ENCODE measurements at regions not wholly inside any gene's neighbourhood (a gene's known extent, or its start where the extent isn't known, plus 50 kb on each side); places are given as distances from the start of the nearest gene placed in this dataset.

DNA sequence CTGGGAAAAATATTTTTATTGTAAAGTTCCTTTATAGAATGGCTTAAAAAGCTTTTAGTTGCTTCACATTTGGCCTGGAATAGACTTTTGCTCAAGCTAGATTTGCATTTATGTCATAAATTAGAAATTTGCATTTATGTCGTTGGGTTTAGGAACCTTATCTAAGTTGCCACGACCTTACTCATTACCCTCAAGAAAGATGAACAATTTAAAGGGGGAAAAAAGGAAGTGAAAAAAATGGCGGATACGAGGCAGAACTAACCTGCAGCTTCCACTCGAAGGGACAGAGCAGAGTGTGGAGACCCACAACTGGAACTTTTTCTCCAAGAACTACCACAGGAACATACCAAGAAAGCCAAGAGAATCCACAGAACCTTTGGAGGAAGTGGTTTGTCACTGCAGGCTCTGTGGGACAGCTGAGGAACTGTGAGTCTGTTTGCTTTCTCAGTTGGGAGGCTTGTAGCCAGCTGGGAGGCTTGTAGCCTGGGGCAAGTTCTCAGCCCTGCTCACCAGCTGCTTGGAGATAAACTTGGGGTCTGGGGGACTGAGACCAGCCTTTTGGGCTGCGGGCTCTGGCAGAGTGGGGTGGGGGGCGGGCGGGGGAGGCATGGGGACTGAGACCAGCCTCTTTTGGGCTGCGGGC is 349.9 kb upstream of the MEIS1 start:
- no peak for DNase-seq

DNA sequence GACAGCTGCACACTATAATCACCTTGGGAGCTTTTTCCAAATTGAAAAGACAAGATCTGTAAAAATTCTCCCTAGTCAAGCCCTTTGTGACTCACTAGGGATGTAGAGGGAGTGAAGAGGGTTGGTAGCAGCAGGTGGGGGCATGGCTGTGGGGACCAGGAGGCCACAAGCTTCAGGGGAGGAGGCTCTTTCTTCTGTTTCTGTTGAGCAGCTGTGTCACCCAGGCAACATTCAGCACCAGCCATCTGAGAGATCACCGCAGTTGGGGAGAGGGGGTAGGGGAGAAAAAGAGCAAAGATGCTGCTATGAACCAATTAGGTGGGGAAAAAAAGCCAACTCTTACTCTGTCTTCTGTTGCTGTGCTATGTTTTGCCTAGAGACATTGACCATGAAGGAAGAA is 352.3 kb upstream of the MEIS1 start:
- DNase-seq, result no peak

DNA sequence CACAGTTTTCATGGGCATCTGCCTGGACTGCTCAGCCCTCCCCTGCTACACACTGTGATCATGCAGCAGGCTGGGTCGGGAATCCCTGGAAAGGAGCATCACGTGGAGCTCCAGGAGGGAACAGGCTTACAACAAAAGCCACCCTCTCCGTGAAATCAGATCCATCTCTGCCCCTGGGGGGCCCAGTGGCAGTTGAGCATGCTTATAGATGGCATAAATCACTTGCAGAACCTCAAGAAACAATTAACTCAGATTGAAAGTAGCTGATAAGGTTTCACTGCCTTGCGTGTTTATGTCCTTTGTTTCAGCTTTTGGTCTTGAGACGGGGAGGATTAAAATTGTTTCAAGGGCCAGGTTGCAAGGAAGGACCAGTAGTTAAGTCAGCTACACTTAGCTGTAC is 354.8 kb upstream of the MEIS1 start:
- DNase-seq, result no peak

DNA sequence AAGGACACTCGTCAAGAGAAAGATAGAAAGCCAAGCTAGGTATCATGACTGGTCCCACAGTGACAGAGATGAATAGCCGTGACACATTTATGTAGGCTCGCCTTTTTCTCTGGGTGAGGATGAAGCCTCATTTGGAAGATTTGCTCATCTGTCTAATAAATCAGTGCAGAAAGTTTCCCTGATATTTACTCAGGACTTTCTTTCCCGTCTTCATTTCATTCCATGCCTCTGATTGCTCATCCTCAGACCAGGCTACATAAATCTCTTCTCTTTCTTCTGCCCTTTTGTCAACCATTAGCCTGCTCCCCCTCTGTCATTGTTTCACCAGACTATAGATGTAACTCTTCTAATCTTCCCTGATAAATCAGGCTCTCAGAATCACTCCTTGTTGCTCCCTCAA is 361.8 kb upstream of the MEIS1 start:
- DNase-seq, result no peak

DNA sequence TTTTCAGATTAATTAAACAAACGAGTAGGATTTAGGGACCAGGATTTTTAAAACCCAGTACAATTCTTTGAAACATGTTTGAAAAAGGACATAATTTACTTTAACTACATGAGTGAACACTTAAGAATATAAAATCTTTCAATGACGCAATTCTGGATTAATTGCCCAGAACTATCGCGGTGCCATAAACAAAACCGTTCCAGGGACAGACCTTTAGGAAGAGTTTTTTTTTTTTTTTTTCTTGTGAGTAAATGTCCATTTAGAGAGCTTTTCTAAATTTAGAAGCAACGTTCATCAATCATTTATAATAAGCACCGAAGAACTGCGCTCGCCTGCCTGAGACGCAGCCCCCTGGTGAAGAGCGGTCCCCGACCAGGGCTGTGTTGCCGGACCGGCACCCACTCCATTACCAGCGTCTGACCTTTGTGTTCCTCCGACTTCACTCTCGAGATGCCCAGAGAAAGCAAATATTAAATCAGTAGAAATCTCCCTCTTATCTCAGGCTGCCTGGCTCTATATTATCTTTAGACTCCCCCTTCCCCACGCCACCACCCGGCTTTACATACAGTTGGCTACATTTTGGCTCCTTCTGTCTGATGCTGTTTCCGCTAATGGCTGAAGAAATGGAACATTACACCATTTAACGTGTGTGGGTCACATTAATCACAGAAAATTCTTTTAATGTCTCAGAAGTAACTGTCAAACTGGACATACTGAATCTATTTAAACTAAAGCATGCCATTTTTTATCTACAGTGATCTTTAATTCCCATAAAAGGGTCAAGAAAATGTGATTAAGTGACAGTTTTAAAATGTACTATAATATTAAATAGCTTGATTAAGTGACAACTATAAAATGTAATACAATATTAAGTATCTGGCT is 364.0 kb upstream of the MEIS1 start:
- DNase-seq, result no peak

DNA sequence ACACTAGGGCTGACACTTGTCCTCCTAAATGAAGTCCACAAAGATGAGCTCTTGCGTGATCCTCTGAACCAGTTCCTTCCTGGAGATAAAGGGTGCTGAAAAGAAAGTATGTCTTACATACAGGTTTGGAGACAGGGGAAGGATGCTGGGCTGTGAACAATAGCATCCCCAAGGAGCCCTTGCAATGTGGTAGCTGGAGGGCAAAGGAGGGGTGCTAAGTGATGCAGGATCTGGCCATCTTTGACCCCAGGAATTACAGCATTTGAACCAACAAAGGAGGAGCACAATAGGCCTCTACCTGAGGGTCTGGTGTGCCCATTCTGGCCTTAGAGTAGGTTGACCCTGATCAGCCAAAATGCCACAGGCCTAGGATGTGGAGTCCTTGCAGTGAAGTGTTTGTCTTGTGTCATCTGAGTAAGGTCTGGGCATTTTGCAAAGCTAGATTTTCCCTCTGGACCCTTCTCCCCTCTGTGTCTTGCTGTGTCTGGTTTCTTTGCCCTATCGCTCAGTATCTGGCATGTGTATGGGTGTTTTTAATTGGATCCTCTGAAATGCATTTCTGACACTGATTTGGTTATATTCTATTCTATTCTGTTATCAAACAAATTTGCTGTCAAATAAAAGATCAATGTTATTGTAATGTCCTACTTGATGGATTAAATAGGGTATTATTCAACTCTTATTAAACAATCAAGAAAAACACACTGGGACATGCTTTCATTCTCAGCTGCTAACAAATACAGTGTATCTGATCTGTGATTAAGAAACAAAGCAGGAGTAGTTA is 364.8 kb upstream of the MEIS1 start:
- DNase-seq, result no peak

DNA sequence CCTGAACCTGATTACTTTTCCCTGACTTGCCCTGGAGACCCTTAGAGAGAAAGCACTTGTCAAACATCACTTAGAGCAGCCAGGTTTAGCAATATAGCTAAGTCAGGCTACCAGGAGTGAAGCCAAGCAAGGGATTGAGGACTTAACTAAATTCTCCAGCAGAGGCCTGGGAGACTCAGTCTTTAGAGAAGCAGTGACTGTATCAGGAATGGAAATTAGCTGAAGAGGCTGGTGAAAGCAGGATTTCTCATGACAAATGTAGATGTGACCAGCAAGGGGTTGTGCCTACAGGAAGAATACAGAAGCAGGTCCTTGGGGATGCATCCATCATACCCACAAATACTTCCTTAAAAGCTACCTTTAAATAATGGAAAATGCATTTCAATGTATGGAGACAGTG is 368.9 kb upstream of the MEIS1 start:
- DNase-seq, result no peak

DNA sequence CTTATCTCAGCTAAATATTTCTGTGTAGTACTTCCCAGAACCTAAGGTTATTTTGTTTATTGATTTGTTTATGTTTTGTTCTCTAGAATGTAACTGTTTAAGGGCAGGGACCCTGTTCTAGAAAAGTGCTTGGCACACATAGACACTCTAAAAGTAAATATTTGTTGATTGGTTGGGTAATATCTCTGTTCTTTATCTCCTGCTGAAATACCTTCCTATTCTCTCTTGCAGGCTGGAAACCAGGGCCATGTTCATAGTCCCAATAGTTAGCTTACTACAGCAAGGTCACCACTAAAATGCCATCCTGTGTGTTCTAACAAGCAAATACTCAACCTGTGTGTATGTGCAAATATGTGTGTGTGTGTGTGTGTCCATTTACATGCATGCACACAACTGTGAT is 375.6 kb upstream of the MEIS1 start:
- no peak for DNase-seq

DNA sequence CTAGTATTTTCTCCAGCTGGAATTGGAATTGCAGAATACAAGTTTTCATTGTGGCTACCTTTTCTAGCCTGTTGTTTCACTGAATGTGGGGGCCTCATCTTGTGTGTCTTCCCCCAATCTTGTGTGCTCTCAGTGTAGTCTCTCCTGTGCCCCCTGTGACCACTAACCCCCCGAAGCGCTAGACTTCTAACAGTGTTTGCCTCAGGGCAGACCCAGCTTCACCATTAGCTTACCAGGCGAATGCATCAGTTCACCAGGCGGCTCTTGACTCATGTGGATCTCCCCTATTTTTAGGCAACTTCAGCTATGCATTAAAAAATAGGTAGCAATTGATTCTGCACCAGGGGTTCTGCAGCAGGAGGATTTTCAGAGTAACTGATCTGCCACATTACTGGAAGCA is 376.2 kb upstream of the MEIS1 start:
- DNase-seq, result no peak

DNA sequence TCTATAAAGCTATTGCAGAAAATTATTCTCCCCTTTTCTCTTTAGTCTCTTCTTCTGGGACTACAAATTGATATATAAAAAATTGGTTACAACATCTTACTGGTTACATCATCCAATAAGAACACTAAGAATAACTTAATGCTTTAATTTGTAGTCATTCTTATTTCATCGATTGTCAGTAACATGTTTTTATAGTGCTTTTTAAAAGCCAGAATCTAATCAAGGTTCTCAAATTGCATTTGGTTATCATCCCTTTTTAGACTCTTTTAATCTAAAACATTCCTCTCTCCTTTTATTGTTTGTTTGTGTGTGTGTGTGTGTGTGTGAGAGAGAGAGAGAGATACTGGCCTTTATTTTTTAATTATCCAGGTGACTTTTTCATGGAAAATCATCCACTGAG is 377.1 kb upstream of the MEIS1 start:
- no peak for DNase-seq

DNA sequence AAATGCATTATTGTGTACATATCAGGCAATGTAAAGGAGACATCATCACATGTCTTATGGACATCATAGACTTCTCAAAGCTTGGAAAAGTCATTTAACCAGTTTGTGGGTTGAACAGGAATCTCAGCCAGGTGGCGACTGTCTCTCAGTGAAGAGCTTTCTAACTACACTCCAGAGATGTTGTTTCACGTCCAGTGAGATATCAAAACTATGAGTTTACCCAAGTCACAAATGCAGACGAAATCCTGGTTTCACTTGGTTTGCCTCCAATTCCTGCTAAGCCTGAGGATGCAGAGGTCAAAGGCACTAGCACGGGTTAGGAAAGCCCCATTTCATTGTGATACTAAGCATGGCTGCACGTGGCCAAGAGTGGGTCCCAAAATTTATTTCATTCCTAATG is 384.5 kb upstream of the MEIS1 start:
- no peak for DNase-seq

DNA sequence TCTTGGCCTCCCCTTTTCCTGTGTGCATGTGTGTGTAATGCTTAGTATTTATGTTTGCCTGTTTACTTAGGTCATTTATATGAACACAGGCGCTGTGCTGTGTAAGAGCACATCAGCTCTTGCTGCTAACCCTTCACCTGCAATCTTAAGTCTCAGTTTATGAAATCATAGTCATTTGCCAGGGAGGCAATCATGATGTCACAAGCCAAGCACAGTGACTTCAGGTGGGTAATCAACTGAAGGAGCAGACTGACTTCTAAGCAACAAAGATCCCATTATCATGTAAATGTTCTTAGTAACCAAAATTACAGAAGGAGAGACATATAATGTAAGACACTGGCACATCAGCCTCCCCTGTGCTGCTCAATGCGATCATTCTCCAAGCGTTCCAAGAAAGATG is 386.3 kb upstream of the MEIS1 start:
- DNase-seq, result no peak

DNA sequence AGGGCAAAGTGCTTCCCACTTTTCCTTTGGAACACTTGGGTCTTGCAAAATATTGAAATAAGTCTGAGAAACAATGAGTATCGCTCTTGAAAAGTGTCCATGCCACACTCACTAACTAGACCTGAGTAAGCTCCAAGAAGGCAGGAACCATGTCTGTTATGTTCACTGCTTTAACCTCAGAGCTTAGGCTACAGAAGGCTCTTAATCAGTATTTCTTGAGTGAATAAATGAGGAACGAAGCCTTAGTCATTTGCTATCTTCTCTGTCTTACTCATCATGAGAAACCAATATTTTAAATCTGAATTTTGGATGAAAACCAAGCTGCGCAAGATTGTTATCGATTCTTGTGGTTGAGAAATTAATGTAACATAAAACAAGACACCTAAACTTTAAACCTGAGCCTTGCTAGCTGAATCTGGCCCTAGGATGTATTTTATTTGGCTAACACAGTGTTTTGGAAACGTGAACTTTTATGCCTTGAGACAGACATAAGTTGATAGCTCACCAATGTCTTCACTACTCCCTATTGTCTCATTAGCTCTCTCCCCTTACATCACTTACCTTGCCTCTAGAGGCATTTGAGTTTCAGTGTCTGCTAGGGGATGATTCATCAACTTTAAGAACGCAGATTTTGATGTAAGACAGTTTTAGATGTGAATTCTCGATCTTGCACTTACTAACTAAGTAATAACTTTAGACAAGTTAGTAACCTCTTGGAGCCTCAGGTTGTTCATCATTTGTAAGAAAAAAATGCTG is 392.8 kb upstream of the MEIS1 start:
- no peak for DNase-seq

DNA sequence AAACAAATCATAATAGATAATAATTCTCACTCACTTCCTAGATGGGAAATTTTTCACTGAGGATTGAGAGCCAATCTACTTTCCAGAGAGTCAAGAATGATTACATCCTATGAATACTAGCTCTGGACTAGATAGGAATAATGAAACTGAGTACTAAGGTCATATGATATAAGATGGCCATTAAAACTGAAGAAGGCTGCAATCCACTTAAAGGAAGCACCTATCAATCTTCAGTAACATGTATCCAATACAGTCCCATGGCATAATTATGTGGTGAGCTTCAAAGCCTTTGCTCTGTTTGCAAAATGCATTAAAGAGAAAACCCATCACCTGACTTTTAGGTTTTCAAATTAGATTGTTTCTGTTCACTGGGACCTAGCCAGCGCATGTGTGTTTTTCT is 398.0 kb upstream of the MEIS1 start:
- DNase-seq, result no peak

DNA sequence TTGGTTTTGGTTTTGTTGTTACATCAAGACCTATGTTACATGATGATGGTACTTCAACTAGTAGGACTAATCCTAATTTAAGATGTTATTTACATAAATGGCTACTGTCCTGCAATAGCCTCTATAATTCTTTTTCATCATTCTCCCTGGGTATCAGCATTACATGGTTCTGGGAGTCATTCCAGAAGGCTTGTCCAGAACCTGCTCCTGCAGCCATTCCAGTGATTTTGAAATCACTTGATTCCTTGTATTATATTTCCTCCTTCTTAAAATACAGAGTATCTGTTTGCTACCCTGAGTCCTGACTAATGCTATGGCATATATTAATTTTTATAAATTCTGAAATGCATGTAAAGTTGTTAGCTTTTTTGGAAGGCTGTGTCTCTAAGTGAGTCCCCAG is 400.5 kb upstream of the MEIS1 start:
- DNase-seq, result no peak

DNA sequence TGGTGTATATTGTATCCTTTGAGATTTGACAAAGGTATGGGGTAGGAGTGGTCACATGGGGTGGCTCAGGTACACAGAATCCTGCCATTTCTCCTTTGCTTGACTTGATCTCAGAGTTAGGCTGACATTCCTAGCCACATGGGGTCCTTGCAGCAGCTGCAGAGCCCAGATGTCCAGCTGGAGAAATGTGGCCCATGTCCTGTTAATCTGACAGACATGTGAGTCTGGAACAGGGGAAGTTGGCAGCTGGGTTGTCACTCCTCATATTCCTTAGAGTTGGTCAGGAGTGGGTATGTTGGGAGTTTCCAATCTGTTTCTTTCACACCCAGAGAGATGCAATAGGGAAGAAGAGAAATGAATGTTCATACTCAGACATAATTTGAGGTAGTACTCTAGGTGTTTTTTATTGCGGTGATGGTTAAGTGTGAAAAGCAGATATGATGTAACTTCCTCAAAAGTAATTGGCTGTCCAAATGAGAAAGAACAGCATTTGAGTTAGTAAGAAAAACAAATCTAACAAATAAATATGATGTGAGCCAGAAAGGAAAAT is 402.6 kb upstream of the MEIS1 start:
- DNase-seq, result no peak

DNA sequence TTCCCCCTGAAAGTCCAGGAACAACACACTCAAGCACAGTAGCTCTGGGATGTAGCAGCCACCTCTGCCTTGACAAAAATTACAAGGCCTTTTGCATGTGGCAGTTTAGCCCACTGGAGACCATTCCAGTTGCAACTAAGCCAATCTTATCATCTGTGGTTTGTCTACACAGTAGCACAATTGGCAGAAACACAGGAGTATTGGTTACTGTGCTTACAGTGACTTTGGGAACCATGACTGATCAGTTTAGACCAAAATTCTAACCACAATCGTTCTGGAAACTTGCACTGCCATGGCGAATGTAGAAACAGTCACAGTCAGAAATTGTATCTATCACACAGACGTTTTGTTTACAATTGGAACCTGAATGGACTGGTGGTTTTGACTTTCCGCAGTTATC is 403.7 kb upstream of the MEIS1 start:
- no peak for DNase-seq

DNA sequence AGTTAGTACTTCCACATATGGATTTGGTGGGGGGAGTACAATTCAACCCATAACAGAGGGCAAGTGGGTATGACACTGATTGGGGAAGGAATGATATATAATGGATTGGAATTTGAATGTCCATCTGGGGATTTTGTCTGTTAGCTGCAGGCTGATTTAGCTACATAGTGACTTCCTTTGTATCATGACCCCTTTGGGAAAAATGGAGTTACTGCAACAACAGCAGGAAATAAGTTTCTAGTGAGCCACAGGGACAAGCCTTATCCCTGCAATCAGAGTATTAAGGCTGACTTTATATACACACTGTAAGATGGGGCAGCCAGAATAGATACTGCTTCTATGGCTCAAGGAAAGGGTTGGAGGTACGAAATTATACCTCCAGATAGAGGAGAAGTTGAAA is 404.4 kb upstream of the MEIS1 start:
- DNase-seq, result no peak

DNA sequence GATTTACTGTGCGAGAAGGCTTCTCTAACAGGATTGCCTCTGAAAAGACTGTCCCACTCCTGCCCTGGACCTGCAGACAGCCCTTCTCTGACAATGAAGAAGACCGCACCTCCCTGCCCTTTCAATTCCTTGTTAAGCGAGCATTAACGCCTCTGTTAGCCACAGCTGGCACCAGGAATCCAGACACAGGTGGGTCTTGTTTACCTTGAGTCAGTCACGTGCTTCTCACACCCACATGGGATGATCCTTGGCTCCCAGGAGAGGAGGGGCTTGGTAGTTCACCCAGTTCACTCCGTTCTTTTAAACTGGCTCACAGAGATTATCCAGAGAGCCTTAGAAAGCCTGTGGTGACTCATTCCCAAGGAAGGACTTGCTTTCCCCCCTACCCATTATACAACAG is 410.5 kb upstream of the MEIS1 start:
- DNase-seq, result no peak

DNA sequence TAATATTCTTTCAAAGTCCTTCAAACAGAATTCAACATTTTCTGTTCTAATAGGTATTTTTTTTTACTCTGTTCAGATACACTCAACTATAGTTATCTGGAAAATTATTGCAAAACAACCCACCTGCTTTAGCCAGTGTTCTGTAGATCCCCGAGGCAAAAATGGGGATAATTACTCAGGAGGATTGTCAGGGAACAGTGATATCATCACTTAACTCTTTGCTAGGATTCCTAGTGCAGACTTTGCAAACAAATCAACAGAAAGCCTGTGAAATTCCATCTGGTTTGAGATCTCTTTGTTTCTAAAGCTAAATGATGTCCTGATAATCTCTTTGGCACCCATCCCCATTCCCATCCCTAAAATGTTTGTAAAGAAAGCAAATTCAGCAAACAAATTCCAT is 413.6 kb upstream of the MEIS1 start:
- no peak for DNase-seq

DNA sequence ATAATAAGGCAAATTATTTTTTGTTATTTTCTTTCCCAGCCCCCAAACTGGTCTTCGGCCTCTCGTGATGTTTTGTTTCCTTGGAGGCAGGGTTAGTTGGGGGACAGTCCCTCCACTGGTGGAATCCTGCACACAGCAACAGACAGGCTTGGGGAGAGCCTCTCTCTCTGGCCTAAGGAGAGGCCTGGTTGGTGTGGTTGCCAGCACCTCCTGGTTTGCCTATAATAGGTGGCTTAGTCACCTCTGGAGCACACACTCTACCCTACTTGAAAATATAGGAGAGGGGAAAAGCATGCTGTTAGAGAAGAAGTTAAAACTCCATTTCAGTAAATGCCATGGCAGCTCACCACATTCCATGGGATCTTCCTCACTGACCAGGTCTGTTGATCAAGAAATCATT is 417.2 kb upstream of the MEIS1 start:
- no peak for DNase-seq

DNA sequence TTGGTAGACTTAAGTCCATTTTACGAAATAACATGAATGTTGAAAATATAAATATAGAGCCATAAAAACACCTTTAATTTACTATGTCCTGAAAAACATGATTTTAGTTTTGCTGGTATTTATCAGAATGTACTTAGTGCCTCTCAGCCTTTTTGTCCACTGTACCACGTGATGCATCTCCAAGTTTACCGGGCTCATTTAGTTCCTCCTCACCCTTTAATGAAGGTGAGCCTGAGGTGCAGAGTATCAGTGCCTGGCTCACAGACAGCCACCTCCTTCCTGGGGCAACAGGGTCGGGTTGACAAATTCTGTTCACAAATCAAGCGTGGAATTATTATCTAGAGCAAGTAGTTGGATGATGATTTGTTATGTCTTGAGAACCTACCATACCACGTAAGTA is 420.5 kb upstream of the MEIS1 start:
- DNase-seq, result no peak

DNA sequence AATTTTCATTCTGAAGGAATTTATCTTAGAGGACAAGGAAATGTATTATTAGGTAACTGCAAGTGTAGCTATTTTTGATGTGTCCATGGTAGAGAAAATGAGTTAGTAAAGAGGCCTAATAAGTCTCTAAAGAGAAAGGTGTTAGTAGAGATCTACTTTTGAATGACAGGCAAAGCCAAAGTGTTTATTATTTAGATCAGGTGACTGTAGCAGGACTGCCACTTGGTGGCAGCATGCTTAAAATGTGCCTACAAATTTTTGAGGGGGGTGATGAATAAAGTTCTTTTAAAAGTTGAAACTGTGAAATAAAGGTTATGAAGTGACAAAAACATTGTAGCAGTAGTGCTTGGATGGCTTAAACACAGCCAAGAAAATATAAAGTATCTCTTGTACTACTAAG is 421.5 kb upstream of the MEIS1 start:
- no peak for DNase-seq
